Activated CD4-positive, alpha-beta T cell treated with anti-CD3 and anti-CD28 coated beads for 36 hours (primary cell): ENCODE measurements at regions not wholly inside any gene's neighbourhood (a gene's known extent, or its start where the extent isn't known, plus 50 kb on each side); places are given as distances from the start of the nearest gene placed in this dataset.

Experiments used
- ATAC-seq: fragments of 200-7000 bp; cut with Tn5 transposase; one replicate; pipeline ENCODE4 v1.10.0; 2021; ENCODE audit warnings: mild to moderate bottlenecking, moderate library complexity
- CTCF ChIA-PET: fragments of 350-600 bp; sonication (Branson Sonifier 250); formaldehyde crosslinking; loops from one replicate; lab custom pipeline; 2021; ENCODE audit warnings: antibody characterized with exemption; lab: Charles Lee
- POLR2A ChIA-PET: fragments of 350-600 bp; sonication (Branson Sonifier 250); formaldehyde crosslinking; loops from one replicate; lab custom pipeline; 2021; ENCODE audit warnings: antibody characterized with exemption, inconsistent platforms; lab: Charles Lee
- DNase-seq: peaks from one replicate; pipeline ENCODE4 v3.0.0-alpha.2; 2020
- H3K27ac Mint-ChIP-seq: one replicate; pipeline ENCODE4 v1.8.0; 2021; ENCODE audit warnings: mixed read lengths
- H3K27me3 Mint-ChIP-seq: one replicate; pipeline ENCODE4 v1.8.0; 2021; ENCODE audit warnings: mixed read lengths
- H3K36me3 Mint-ChIP-seq: one replicate; pipeline ENCODE4 v1.8.0; 2021; ENCODE audit warnings: low read depth, mixed read lengths
- H3K4me1 Mint-ChIP-seq: one replicate; pipeline ENCODE4 v1.8.0; 2021; ENCODE audit warnings: mixed read lengths
- H3K4me3 Mint-ChIP-seq: one replicate; pipeline ENCODE4 v1.8.0; 2021; ENCODE audit warnings: mild to moderate bottlenecking, moderate library complexity, mixed read lengths
- H3K9me3 Mint-ChIP-seq: one replicate; pipeline ENCODE4 v1.8.0; 2021; ENCODE audit warnings: low read depth, mixed read lengths
- intact Hi-C, 2 experiments: fragments of 100-400 bp; cut with DNase I in 1 of 2; cut with micrococcal nuclease in 1 of 2; formaldehyde crosslinking; loops; one replicate each; pipeline versions ENCODE4 v1.14.2 to v1.15.1; 2022 to 2024; cut with DNase I, micrococcal nuclease

DNA sequence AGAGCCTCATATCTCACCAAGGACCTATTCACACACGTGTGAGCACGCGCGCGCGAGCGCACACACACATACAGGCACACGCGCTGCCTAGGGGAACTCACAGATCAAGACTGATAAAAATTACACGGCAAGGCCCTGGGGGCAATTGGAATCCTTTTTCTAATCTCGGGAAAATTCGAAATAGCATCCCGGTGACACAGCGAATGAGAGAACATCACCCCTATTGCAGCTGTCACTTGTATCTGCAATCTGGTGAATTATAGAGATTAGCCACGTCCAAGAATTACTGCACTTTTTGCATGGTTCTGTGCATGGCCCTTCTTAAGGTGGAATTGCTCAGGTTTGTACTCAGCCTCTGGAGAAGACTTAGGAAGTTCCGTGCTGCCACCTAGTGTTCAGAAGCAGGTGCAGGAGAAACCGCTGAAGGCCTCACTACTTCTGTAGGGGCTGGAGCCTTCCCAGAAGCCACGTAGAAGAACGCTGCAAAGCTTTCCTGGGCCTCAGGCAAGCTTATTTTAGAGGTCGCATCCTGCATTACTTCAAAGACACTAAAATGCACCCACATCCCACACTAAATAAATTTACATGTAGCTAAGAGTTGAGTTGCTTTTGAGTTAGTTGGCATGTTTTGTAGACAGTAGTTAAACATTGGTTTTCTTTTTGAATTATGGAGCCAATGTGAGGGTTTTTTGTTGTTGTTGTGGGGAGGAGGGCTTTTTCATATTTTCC, 229.2 kb upstream of the CAMK1G start:
- H3K9me3 Mint-ChIP-seq: no peaks in the 10 kb centered on the region
- CTCF ChIA-PET: interaction anchor here (0.6 to 1.9 kb wide), 19 partner anchors 8 to 1524 kb away, joined by 3 to 5 read pairs (median 3); no protein-coding TSS in a partner anchor
- ATAC-seq (peak; percentile 82), DNase-seq (peak; percentile 75)
- H3K27me3 Mint-ChIP-seq: no peaks in the 10 kb centered on the region
- intact Hi-C loops: loop anchor here (1.0 to 5.0 kb wide), 5 partner anchors 107 to 1623 kb away; no protein-coding TSS in a partner anchor
- H3K36me3 Mint-ChIP-seq: no peaks in the 10 kb centered on the region
- POLR2A ChIA-PET: no interaction called here
- H3K27ac Mint-ChIP-seq: no peak overlapping the region
- no peak overlapping the region for H3K4me3 Mint-ChIP-seq
- H3K4me1 Mint-ChIP-seq: no peaks in the 10 kb centered on the region

- Mint-ChIP-seq H3K4me1 (no peaks in the 10 kb centered on the region), H3K27ac (no peak overlapping the region), H3K36me3 (no peaks in the 10 kb centered on the region), H3K9me3 (no peaks in the 10 kb centered on the region), H3K27me3 (no peaks in the 10 kb centered on the region), H3K4me3 (no peak overlapping the region)
- intact Hi-C loops: loop anchor here (1.0 to 5.0 kb wide), 5 partner anchors 108 to 1622 kb away; no protein-coding TSS in a partner anchor
- ATAC-seq (no peak), DNase-seq (no peak)
- CTCF ChIA-PET: interaction anchor here (0.6 to 1.9 kb wide), 18 partner anchors 9 to 1525 kb away, joined by 3 to 5 read pairs (median 4); no protein-coding TSS in a partner anchor
- POLR2A ChIA-PET: no interaction called here
Observed at GRCh38 chr1:209354840-209355165, 228.7 kb upstream of the CAMK1G start.

GRCh38 chr1:209355415-209355814, 228.1 kb upstream of the CAMK1G start:
- no peak for DNase-seq
- Mint-ChIP-seq H3K27me3 (peaks cover under 1% of the 10 kb centered on the region), H3K4me1 (no peaks in the 10 kb centered on the region), H3K36me3 (no peaks in the 10 kb centered on the region), H3K4me3 (no peak overlapping the region), H3K27ac (no peak overlapping the region), H3K9me3 (no peaks in the 10 kb centered on the region)
- intact Hi-C loops: loop anchor here in 1 of 2 experiments (2.0 kb wide), 1 partner anchor 153 kb away; no protein-coding TSS in a partner anchor
- CTCF ChIA-PET: interaction anchor here (0.6 to 1.6 kb wide), 5 partner anchors 11 to 707 kb away, joined by 3 to 4 read pairs (median 3); no protein-coding TSS in a partner anchor
- no peak for ATAC-seq
- POLR2A ChIA-PET: no interaction called here

DNA sequence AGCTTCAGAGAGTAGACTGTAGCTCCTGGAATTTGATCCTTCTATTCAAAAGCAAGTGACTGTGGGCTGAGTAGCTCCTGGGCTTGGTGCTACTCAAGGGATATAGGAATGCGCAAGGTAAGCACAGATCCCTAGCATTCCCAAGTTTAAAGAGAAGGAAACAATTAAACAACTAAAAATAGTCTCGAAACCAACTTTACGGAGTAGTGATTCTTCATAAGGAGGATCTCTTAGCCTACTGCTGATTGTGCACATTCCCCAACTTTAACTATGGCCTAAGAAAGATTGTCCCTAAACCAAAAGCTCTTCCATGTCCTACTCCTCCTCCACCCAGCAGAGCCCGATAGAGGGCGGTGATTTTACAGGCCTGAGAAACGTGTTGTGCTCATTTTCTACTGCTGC, 226.5 kb upstream of the CAMK1G start:
- no peaks in the 10 kb centered on the region for H3K36me3 Mint-ChIP-seq
- CTCF ChIA-PET: interaction anchor here (1.0 kb wide), 1 partner anchor 11 kb away, joined by 3 read pairs; no protein-coding TSS in a partner anchor
- no peak overlapping the region for H3K27ac Mint-ChIP-seq
- DNase-seq (no peak), ATAC-seq (no peak)
- H3K27me3 Mint-ChIP-seq: peaks cover 5% of the 10 kb centered on the region
- no peaks in the 10 kb centered on the region for H3K9me3 Mint-ChIP-seq
- no peaks in the 10 kb centered on the region for H3K4me1 Mint-ChIP-seq
- intact Hi-C loops: no loop called here
- no peak overlapping the region for H3K4me3 Mint-ChIP-seq
- POLR2A ChIA-PET: no interaction called here

DNA sequence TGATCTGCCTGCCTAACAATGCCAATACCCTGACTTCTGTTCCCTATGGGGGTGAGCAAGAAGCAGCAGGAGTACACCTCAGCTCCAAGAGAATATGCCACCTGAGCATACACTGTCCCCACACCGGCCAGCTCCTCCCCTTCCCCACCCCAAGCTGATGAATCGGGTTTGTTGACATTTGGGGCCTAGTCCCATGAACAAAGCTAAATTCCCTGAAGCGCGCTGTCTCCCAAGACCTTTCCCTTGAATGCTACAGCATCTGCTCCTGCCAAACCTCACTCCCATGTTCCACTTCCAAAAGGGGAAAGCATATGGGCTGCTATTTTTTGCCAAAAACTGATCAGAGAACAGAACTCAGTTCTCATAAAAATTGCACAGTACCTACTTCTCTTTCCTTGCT, 220.4 kb upstream of the CAMK1G start:
- ATAC-seq (no peak), DNase-seq (no peak)
- Mint-ChIP-seq H3K9me3 (no peaks in the 10 kb centered on the region), H3K36me3 (no peaks in the 10 kb centered on the region), H3K27ac (no peak overlapping the region), H3K4me3 (no peak overlapping the region), H3K27me3 (peaks cover 5% of the 10 kb centered on the region), H3K4me1 (no peaks in the 10 kb centered on the region)
- ChIA-PET POLR2A (no interaction called here), CTCF (interaction anchor here (0.7 to 1.7 kb wide), 2 partner anchors 14 to 21 kb away, joined by 3 to 4 read pairs; no protein-coding TSS in a partner anchor)
- intact Hi-C loops: no loop called here

- Mint-ChIP-seq H3K4me1 (no peaks in the 10 kb centered on the region), H3K9me3 (no peaks in the 10 kb centered on the region), H3K36me3 (no peaks in the 10 kb centered on the region), H3K27ac (no peak overlapping the region), H3K27me3 (peaks cover 10% of the 10 kb centered on the region), H3K4me3 (no peak overlapping the region)
- no peak for ATAC-seq
- ChIA-PET CTCF (interaction anchor here (1.7 kb wide), 1 partner anchor 20 kb away, joined by 4 read pairs; no protein-coding TSS in a partner anchor), POLR2A (no interaction called here)
- no peak for DNase-seq
- intact Hi-C loops: no loop called here
Observed at GRCh38 chr1:209364716-209365115, 218.8 kb upstream of the CAMK1G start.

DNA sequence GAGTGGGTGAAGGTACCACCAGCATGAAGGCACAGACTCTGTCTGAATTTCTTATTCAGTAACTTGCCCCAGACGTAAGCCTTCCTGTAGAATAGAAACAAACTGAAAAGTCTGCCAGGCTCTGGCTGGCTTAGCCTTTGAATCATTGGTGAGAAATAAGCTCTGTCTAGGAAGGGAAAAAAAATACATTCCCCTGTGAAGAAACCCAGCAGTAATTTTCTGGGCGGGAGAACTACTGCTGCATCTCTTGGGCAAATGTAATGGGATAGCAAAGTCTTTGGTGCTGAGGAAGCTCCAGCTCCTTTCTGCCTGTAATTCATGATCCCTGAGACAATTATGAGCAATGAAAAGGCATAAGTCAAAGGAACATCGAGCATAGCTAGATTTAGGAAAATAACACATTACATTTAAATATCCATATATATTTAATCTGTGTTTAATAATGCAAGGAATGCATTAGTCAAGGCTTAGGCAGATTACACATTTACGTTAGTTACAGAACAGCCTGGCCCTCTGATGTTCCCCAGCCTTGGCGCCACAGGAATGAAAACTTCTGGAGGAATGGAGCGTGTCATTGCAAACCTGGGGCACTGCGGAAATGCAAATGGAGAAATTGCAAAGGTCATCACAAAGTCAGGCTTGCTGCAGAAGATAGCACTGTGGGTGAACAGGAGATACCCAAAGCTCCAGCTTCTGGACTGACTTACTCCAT, 216.3 kb upstream of the CAMK1G start:
- Mint-ChIP-seq H3K9me3 (no peaks in the 10 kb centered on the region), H3K27ac (no peak overlapping the region), H3K4me1 (no peaks in the 10 kb centered on the region), H3K27me3 (peaks cover 7% of the 10 kb centered on the region), H3K36me3 (no peaks in the 10 kb centered on the region), H3K4me3 (no peak overlapping the region)
- DNase-seq: no peak
- POLR2A ChIA-PET: no interaction called here
- no peak for ATAC-seq
- intact Hi-C loops: no loop called here
- CTCF ChIA-PET: interaction anchor here (1.0 kb wide), 1 partner anchor 12 kb away, joined by 4 read pairs; no protein-coding TSS in a partner anchor

DNA sequence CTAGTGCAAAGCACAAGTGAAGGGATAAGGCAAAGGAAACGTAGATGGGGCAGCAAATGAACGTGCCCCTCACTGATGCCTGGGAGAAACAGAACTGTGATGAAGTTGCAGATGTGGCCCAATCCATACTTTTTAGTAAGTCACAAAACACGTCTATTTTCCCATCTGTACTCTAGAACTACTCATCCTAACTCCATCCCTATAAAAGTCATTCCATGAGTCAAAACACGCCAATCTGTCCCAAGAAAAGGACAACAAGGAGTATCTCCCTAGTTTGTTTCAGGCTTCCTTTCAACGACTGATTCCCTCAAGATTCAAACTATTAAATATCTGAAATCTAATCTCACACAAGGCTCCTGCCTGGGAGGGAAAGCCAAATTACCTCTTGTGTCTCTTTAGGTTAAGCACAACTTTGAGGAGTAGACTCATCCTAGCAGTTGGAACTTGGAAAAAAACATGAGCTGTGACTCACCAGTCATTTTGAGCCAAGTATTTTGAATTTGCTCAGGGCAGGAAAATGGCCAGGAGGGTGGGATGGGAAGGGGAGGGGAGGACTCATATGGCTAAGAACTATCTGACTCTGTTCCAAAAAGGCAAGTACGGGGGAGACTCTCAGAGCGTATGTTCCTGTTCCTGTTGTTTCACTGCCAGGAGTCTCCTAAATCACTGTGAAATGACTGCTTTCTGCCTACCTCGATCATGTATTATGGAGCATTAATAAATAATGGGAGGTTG, 214.5 kb upstream of the CAMK1G start:
- no peaks in the 10 kb centered on the region for H3K9me3 Mint-ChIP-seq

DNA sequence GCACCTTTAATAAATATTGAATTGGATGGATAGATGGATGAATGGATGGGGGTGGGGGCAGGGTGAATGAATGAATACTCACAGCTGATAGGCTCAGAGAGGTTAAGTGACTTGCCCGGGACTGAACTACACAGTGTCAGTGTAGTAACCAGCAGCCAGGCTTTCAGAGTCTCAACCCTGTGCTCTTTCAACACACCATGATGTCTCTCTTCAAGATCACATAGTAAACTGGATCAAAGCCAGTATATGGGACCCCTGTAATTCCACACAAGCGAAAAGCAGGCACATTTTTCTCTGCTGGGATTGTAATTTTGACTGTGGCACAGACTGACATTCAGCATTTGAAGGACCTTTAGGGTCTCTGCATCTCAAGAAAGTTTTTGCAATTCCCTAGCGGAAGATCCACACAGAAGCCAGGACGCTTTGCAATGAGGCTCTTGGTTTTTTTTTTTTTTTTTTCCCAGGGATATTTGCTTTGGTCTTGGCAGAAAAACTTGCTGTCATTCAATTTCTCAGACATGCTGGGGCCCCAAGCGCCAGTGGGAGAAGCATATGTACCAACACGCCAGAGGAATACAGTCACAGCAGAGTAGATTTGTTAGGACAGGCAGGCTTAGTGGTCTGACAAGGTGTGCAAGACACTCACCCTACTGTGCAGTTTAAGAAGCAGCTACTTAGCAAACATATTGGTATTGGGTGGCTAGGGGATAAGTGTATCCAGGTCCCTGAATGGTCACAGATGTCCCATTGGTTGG, 213.1 kb upstream of the CAMK1G start:
- DNase-seq (no peak), ATAC-seq (no peak)
- no peaks in the 10 kb centered on the region for H3K9me3 Mint-ChIP-seq
- peaks cover 7% of the 10 kb centered on the region for H3K27me3 Mint-ChIP-seq
- no peak overlapping the region for H3K27ac Mint-ChIP-seq
- H3K36me3 Mint-ChIP-seq: no peaks in the 10 kb centered on the region
- H3K4me3 Mint-ChIP-seq: no peak overlapping the region
- no peaks in the 10 kb centered on the region for H3K4me1 Mint-ChIP-seq
- POLR2A ChIA-PET: no interaction called here
- intact Hi-C loops: no loop called here
- CTCF ChIA-PET: interaction anchor here (1.1 kb wide), 1 partner anchor 17 kb away, joined by 3 read pairs; no protein-coding TSS in a partner anchor

More for the DNA sequence above, 214.5 kb upstream of the CAMK1G start:
- Mint-ChIP-seq H3K4me3 (no peak overlapping the region), H3K27ac (no peak overlapping the region), H3K27me3 (peaks cover 7% of the 10 kb centered on the region), H3K4me1 (no peaks in the 10 kb centered on the region), H3K36me3 (no peaks in the 10 kb centered on the region)
- intact Hi-C loops: no loop called here
- ChIA-PET POLR2A (no interaction called here), CTCF (interaction anchor here (0.9 to 1.1 kb wide), 2 partner anchors 14 to 16 kb away, joined by 3 read pairs; no protein-coding TSS in a partner anchor)
- DNase-seq (no peak), ATAC-seq (no peak)

GRCh38 chr1:209375097-209375496, 208.4 kb upstream of the CAMK1G start:
- no peak overlapping the region for H3K27ac Mint-ChIP-seq
- ATAC-seq (no peak), DNase-seq (no peak)
- H3K4me1 Mint-ChIP-seq: no peaks in the 10 kb centered on the region
- H3K4me3 Mint-ChIP-seq: no peak overlapping the region
- H3K36me3 Mint-ChIP-seq: no peaks in the 10 kb centered on the region
- ChIA-PET POLR2A (no interaction called here), CTCF (interaction anchor here (0.6 kb wide), 1 partner anchor 187 kb away, joined by 4 read pairs; no protein-coding TSS in a partner anchor)
- H3K27me3 Mint-ChIP-seq: peaks cover 4% of the 10 kb centered on the region
- H3K9me3 Mint-ChIP-seq: no peaks in the 10 kb centered on the region
- intact Hi-C loops: no loop called here
